Testis (tissue), 2 donors: ENCODE measurements at regions not wholly inside any gene's neighbourhood (a gene's known extent, or its start where the extent isn't known, plus 50 kb on each side); places are given as distances from the start of the nearest gene placed in this dataset.

Experiments
- POLR2A ChIP-seq: fragments of 450-650 bp; IDR thresholded peaks from one replicate; pipeline ENCODE4 v1.6.1; 2017; ENCODE audit warnings: antibody characterized with exemption, mild to moderate bottlenecking, moderate library complexity
- TF ChIP-seq, protein P1 (sequence below), 3 experiments: fragments of 450-650 bp in 2 of 3; fragments of 200-600 bp in 1 of 3; sonication (generic) in 1 of 3; IDR thresholded peaks; one replicate each; pipeline ENCODE4 v1.5.1; 2016 to 2019; ENCODE audit warnings: antibody characterized with exemption in 3 of 3, mild to moderate bottlenecking in 2 of 3, moderate library complexity in 1 of 3

GRCh38 chr16:49932434-49932833, 76.5 kb upstream of the ZNF423 start:
- TF ChIP-seq, protein P1, sequence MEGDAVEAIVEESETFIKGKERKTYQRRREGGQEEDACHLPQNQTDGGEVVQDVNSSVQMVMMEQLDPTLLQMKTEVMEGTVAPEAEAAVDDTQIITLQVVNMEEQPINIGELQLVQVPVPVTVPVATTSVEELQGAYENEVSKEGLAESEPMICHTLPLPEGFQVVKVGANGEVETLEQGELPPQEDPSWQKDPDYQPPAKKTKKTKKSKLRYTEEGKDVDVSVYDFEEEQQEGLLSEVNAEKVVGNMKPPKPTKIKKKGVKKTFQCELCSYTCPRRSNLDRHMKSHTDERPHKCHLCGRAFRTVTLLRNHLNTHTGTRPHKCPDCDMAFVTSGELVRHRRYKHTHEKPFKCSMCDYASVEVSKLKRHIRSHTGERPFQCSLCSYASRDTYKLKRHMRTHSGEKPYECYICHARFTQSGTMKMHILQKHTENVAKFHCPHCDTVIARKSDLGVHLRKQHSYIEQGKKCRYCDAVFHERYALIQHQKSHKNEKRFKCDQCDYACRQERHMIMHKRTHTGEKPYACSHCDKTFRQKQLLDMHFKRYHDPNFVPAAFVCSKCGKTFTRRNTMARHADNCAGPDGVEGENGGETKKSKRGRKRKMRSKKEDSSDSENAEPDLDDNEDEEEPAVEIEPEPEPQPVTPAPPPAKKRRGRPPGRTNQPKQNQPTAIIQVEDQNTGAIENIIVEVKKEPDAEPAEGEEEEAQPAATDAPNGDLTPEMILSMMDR (IDR thresholded peaks at IDR 0.05): no peak
- TF ChIP-seq POLR2A: no peak
